Smooth muscle cell (in vitro differentiated cells): ENCODE measurements at regions not wholly inside any gene's neighbourhood (a gene's known extent, or its start where the extent isn't known, plus 50 kb on each side); places are given as distances from the start of the nearest gene placed in this dataset.

Experiments
- DNase-seq: peaks from one replicate; lab custom pipeline; 2025; ENCODE audit not compliant: unreplicated experiment; lab: John Stamatoyannopoulos, UW
- H2AFZ ChIP-seq: fragments of 200-600 bp; sonication (generic); 2 replicates; pipeline ENCODE4 v1.6.0; 2016; ENCODE audit warnings: antibody characterized with exemption, low read depth, mild to moderate bottlenecking
- H3F3A ChIP-seq: fragments of 200-600 bp; sonication (generic); 2 replicates; pipeline ENCODE4 v1.6.0; 2017; ENCODE audit warnings: antibody characterized with exemption, low read depth
- H3K27ac ChIP-seq: fragments of 200-600 bp; sonication (generic); 2 replicates; pipeline ENCODE4 v1.5.1; 2016; ENCODE audit warnings: low read depth, mild to moderate bottlenecking
- H3K27me3 ChIP-seq: fragments of 200-600 bp; sonication (generic); 2 replicates; pipeline ENCODE4 v1.6.1; 2016; ENCODE audit warnings: low read depth, mild to moderate bottlenecking
- H3K36me3 ChIP-seq: fragments of 200-600 bp; sonication (generic); 2 replicates; pipeline ENCODE4 v1.5.1; 2016; ENCODE audit warnings: low read depth
- H3K4me1 ChIP-seq: fragments of 200-600 bp; sonication (generic); 2 replicates; pipeline ENCODE4 v1.5.1; 2016; ENCODE audit warnings: low read depth
- H3K4me2 ChIP-seq: fragments of 200-600 bp; sonication (generic); 2 replicates; pipeline ENCODE4 v1.6.0; 2016; ENCODE audit warnings: mild to moderate bottlenecking
- H3K4me3 ChIP-seq: fragments of 200-600 bp; sonication (generic); 2 replicates; pipeline ENCODE4 v1.5.1; 2016; ENCODE audit warnings: mild to moderate bottlenecking
- H3K79me2 ChIP-seq: fragments of 200-600 bp; sonication (generic); 2 replicates; pipeline ENCODE4 v1.6.0; 2016; ENCODE audit warnings: low read depth, mild to moderate bottlenecking
- H3K9ac ChIP-seq: fragments of 200-600 bp; sonication (generic); 2 replicates; pipeline ENCODE4 v1.6.0; 2016; ENCODE audit warnings: low read depth
- H3K9me3 ChIP-seq: fragments of 200-600 bp; sonication (generic); replicated peaks from 2 replicates; pipeline ENCODE4 v1.5.1; 2016; ENCODE audit warnings: low read depth
- H4K20me1 ChIP-seq: fragments of 200-600 bp; sonication (generic); 2 replicates; pipeline ENCODE4 v1.6.0; 2016; ENCODE audit warnings: low read depth
- CTCF ChIP-seq: fragments of 200-600 bp; sonication (generic); IDR thresholded peaks from 2 replicates; pipeline ENCODE4 v1.5.1; 2017; ENCODE audit warnings: borderline replicate concordance, mild to moderate bottlenecking, antibody characterized with exemption; ENCODE audit not compliant: insufficient read depth, poor library complexity, severe bottlenecking
- WGBS: methylation state at CpG from one replicate; pipeline ENCODE4 v1.1.7; 2016; ENCODE audit warnings: low lambda C conversion rate; 5-methylcytosine and 5-hydroxymethylcytosine counted together

DNA sequence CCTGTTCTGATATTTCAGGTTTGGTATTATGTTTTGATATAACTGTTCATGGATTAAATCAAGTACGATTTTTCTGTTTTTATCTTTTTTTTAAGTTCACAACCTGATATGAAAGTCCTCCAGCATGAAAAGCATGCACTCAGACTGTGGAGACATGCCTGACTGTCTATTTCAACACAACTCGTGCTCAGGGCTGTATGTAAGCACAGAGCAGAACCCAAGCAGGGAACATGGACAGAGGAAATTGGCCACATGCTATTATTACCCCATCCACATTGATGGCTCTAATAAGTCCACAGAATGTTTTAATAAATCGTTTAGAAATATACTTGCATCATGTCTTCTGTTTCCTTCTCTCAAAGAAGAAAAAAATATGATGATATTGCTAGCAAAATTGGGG is 730.4 kb downstream of the C6orf118 start:
- H2AFZ ChIP-seq: no peak overlapping the region
- H3K27me3 ChIP-seq: no peaks in the 10 kb centered on the region
- H3K27ac ChIP-seq: no peak overlapping the region
- 80% methylated on average over 3 of the region's 3 CpGs for WGBS
- H4K20me1 ChIP-seq: no peaks in the 10 kb centered on the region
- no peak overlapping the region for H3K9ac ChIP-seq
- H3K36me3 ChIP-seq: no peaks in the 10 kb centered on the region
- no peaks in the 10 kb centered on the region for H3K9me3 ChIP-seq
- no peak overlapping the region for H3K4me3 ChIP-seq
- H3K79me2 ChIP-seq: no peaks in the 10 kb centered on the region
- TF ChIP-seq CTCF: no peak
- H3F3A ChIP-seq: no peaks in the 10 kb centered on the region
- no peak for DNase-seq
- H3K4me1 ChIP-seq: no peaks in the 10 kb centered on the region
- no peak overlapping the region for H3K4me2 ChIP-seq

DNA sequence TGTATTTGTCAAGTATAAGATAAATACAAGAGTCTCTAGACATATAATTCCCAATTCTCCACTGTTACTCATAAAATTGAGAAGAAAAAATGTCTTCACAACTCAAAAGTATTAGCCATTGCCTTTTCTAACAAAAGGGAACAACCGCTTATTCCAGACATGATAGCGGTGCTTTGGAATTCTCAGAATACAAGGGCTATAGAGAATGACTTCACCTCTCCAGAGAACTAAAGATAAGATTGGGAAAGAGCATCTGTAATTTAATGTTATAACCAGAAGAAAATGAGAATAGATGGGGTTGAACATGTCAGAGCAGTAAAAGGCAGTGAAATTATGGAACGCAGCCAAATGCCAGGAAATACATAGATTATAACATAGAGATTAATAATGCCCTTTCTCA is 730.8 kb downstream of the C6orf118 start:
- H3K9me3 ChIP-seq: no peaks in the 10 kb centered on the region
- no peak overlapping the region for H3K4me2 ChIP-seq
- H3K4me3 ChIP-seq: no peak overlapping the region
- 61% methylated on average over 3 of the region's 3 CpGs for WGBS
- no peaks in the 10 kb centered on the region for H3K4me1 ChIP-seq
- no peak for DNase-seq
- TF ChIP-seq CTCF: no peak
- H3K79me2 ChIP-seq: no peaks in the 10 kb centered on the region
- H3K9ac ChIP-seq: no peak overlapping the region
- H4K20me1 ChIP-seq: no peaks in the 10 kb centered on the region
- no peaks in the 10 kb centered on the region for H3K36me3 ChIP-seq
- no peaks in the 10 kb centered on the region for H3F3A ChIP-seq
- H2AFZ ChIP-seq: no peak overlapping the region
- H3K27me3 ChIP-seq: no peaks in the 10 kb centered on the region
- no peak overlapping the region for H3K27ac ChIP-seq

GRCh38 chr6:164570801-164571200 is 738.6 kb downstream of the C6orf118 start:
- Histone ChIP-seq H3K79me2 (no peaks in the 10 kb centered on the region), H3K9me3 (no peaks in the 10 kb centered on the region), H2AFZ (no peak overlapping the region), H3K36me3 (no peaks in the 10 kb centered on the region), H3K27me3 (no peaks in the 10 kb centered on the region), H4K20me1 (no peaks in the 10 kb centered on the region), H3K4me3 (no peak overlapping the region), H3K4me2 (no peak overlapping the region), H3K27ac (no peak overlapping the region), H3K9ac (no peak overlapping the region), H3K4me1 (peaks cover 6% of the 10 kb centered on the region), H3F3A (no peaks in the 10 kb centered on the region)
- DNase-seq: no peak
- WGBS: 86% methylated on average over 6 of the region's 6 CpGs
- no peak for TF ChIP-seq CTCF

- no peak overlapping the region for H3K9ac ChIP-seq
- no peaks in the 10 kb centered on the region for H3K79me2 ChIP-seq
- H3K27ac ChIP-seq: no peak overlapping the region
- H3K9me3 ChIP-seq: no peaks in the 10 kb centered on the region
- H3F3A ChIP-seq: no peaks in the 10 kb centered on the region
- DNase-seq: no peak
- WGBS: 53% methylated on average over 1 of the region's 1 CpG
- H4K20me1 ChIP-seq: no peaks in the 10 kb centered on the region
- no peaks in the 10 kb centered on the region for H3K36me3 ChIP-seq
- H2AFZ ChIP-seq: no peak overlapping the region
- H3K4me1 ChIP-seq: peaks cover 14% of the 10 kb centered on the region
- no peak overlapping the region for H3K4me2 ChIP-seq
- no peak for TF ChIP-seq CTCF
- no peaks in the 10 kb centered on the region for H3K27me3 ChIP-seq
- H3K4me3 ChIP-seq: no peak overlapping the region
Observed at GRCh38 chr6:164569509-164569908, 739.9 kb downstream of the C6orf118 start.
